CD14-positive monocyte (primary cell): ENCODE measurements at regions not wholly inside any gene's neighbourhood (a gene's known extent, or its start where the extent isn't known, plus 50 kb on each side); places are given as distances from the start of the nearest gene placed in this dataset.

Source experiments
- DNase-seq, 3 donors: peaks; one replicate each; pipeline ENCODE4 v3.0.0-alpha.2; 2011 to 2022
- H2AFZ ChIP-seq: 2 replicates; pipeline ENCODE4 v1.6.0; 2012; ENCODE audit warnings: mild to moderate bottlenecking, low read depth, low read length, inconsistent platforms; ENCODE audit not compliant: insufficient read depth, poor library complexity, severe bottlenecking
- H3K27ac ChIP-seq, 2 donors: 1 replicate in 1 of 2; 2 replicates in 1 of 2; pipeline ENCODE4 v1.5.1; 2012 to 2013; ENCODE audit warnings: low read length in 2 of 2, control low read depth in 1 of 2, inconsistent platforms in 1 of 2, low read depth in 1 of 2, mild to moderate bottlenecking in 1 of 2
- H3K27me3 ChIP-seq, 2 donors: one replicate each; pipeline versions ENCODE4 v1.6.0 to v1.6.1; 2011 to 2013; ENCODE audit warnings: low read length in 2 of 2; ENCODE audit not compliant: control insufficient read depth in 2 of 2, insufficient read depth in 2 of 2
- H3K36me3 ChIP-seq, 2 donors: replicated peaks in 1 of 2; 1 replicate in 1 of 2; 2 replicates in 1 of 2; pipeline versions ENCODE4 v1.5.1 to v1.6.1; 2012 to 2013; ENCODE audit warnings: low read length in 2 of 2, control low read depth in 1 of 2, inconsistent platforms in 1 of 2, mild to moderate bottlenecking in 1 of 2; ENCODE audit not compliant: insufficient read depth in 2 of 2, control insufficient read depth in 1 of 2
- H3K4me1 ChIP-seq, 2 donors: 1 replicate in 1 of 2; 2 replicates in 1 of 2; pipeline versions ENCODE4 v1.5.1 to v1.6.1; 2012 to 2013; ENCODE audit warnings: low read length in 2 of 2, control low read depth in 1 of 2, inconsistent platforms in 1 of 2, mild to moderate bottlenecking in 1 of 2, moderate library complexity in 1 of 2; ENCODE audit not compliant: insufficient read depth in 2 of 2, control insufficient read depth in 1 of 2
- H3K4me2 ChIP-seq: replicated peaks from 2 replicates; pipeline ENCODE3; 2012; ENCODE audit warnings: low read length, moderate library complexity, mild to moderate bottlenecking; ENCODE audit not compliant: poor library complexity, severe bottlenecking; ENCODE audit errors: extremely low read depth
- H3K4me3 ChIP-seq, 3 experiments: fragments of 200-600 bp in 1 of 3; sonication (generic) in 1 of 3; replicated peaks in 1 of 3; 1 replicate in 2 of 3; 2 replicates in 1 of 3; pipeline ENCODE4 v1.5.1; 2011 to 2013; ENCODE audit warnings: low read length in 3 of 3, mild to moderate bottlenecking in 3 of 3, control low read depth in 2 of 3, low read depth in 2 of 3, inconsistent platforms in 1 of 3, moderate library complexity in 1 of 3
- H3K79me2 ChIP-seq: 2 replicates; pipeline ENCODE4 v1.6.0; 2012; ENCODE audit warnings: mild to moderate bottlenecking, control low read depth, inconsistent platforms, low read length, moderate library complexity; ENCODE audit not compliant: insufficient read depth
- H3K9ac ChIP-seq: 2 replicates; pipeline ENCODE4 v1.6.0; 2017; ENCODE audit warnings: low read length, mild to moderate bottlenecking; ENCODE audit not compliant: insufficient read depth, poor library complexity, severe bottlenecking
- H3K9me3 ChIP-seq, 2 donors: replicated peaks in 1 of 2; 1 replicate in 1 of 2; 2 replicates in 1 of 2; pipeline versions ENCODE4 v1.5.1 to v1.6.1; 2012 to 2013; ENCODE audit warnings: low read length in 2 of 2, control low read depth in 1 of 2; ENCODE audit not compliant: control insufficient read depth in 1 of 2, insufficient read depth in 1 of 2
- H4K20me1 ChIP-seq: 2 replicates; pipeline ENCODE4 v1.6.0; 2012; ENCODE audit warnings: mild to moderate bottlenecking, low read length, control low read depth, moderate library complexity; ENCODE audit not compliant: insufficient read depth
- H3K27ac Mint-ChIP-seq, 7 donors: one replicate each; pipeline ENCODE4 v1.8.0; 2020; ENCODE audit warnings: mild to moderate bottlenecking in 7 of 7, mixed read lengths in 7 of 7, moderate library complexity in 6 of 7, inconsistent platforms in 2 of 7
- H3K27me3 Mint-ChIP-seq, 3 donors: one replicate each; pipeline ENCODE4 v1.8.0; 2021 to 2022; ENCODE audit warnings: low read depth in 3 of 3, mild to moderate bottlenecking in 3 of 3, mixed read lengths in 3 of 3, moderate library complexity in 3 of 3, inconsistent platforms in 1 of 3
- H3K36me3 Mint-ChIP-seq, 2 donors: one replicate each; pipeline ENCODE4 v1.8.0; 2020; ENCODE audit warnings: mixed read lengths in 2 of 2, inconsistent platforms in 1 of 2, mild to moderate bottlenecking in 1 of 2
- H3K4me1 Mint-ChIP-seq: one replicate; pipeline ENCODE4 v1.8.0; 2020; ENCODE audit warnings: mild to moderate bottlenecking, mixed read lengths
- H3K4me3 Mint-ChIP-seq, 2 donors: one replicate each; pipeline ENCODE4 v1.8.0; 2020; ENCODE audit warnings: mild to moderate bottlenecking in 2 of 2, mixed read lengths in 2 of 2, moderate library complexity in 1 of 2
- H3K9me3 Mint-ChIP-seq, 7 donors: one replicate each; pipeline ENCODE4 v1.8.0; 2020 to 2022; ENCODE audit warnings: mixed read lengths in 7 of 7, mild to moderate bottlenecking in 6 of 7, moderate library complexity in 6 of 7, inconsistent platforms in 2 of 7
- WGBS: methylation state at CpG from one replicate; pipeline ENCODE4 v1.1.5; 2013; ENCODE audit warnings: missing lambda C conversion rate; ENCODE audit not compliant: insufficient coverage; 5-methylcytosine and 5-hydroxymethylcytosine counted together
- intact Hi-C, 2 donors: fragments of 100-400 bp; cut with micrococcal nuclease; formaldehyde crosslinking; loops; one replicate each; pipeline versions ENCODE4 v1.15.0 to v1.15.1; 2023
- TF ChIP-seq, protein P1 (sequence below): fragments of 200-600 bp; IDR thresholded peaks from one replicate; pipeline ENCODE4 v1.8.0; 2022; ENCODE audit warnings: antibody characterized with exemption, mild to moderate bottlenecking

DNA sequence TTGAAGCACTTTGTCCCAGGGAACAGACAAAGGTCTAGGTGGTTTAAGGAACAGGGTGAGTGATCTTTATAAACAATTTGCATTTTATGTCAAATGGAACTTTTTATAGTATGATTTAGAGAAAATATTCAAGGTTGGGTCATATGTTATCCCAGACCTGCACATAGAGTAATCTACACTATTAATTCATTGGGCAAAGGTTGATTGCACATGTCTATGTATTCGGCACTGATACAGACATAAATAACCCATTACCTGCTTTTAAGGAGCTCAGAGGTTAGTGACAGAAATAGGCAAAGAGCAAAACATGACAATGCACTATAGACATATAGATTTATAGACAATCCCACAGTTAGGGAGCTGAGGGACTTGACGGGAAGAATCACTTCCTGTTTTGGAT, 141.5 kb upstream of the UBASH3B start:
- Histone ChIP-seq H3K4me3 (no peak overlapping the region), H3K4me1 (no peaks in the 10 kb centered on the region), H4K20me1 (no peaks in the 10 kb centered on the region), H3K27ac (no peak overlapping the region), H3K9ac (no peak overlapping the region), H3K79me2 (no peaks in the 10 kb centered on the region), H3K9me3 (no peaks in the 10 kb centered on the region), H2AFZ (no peak overlapping the region), H3K4me2 (no peak overlapping the region), H3K36me3 (no peaks in the 10 kb centered on the region), H3K27me3 (no peaks in the 10 kb centered on the region)
- Mint-ChIP-seq H3K27ac (no peak overlapping the region), H3K4me3 (no peak overlapping the region), H3K27me3 (no peaks in the 10 kb centered on the region), H3K4me1 (peaks cover 3% of the 10 kb centered on the region), H3K36me3 (no peaks in the 10 kb centered on the region), H3K9me3 (peaks cover 0 to 4% (median 0%) of the 10 kb centered on the region in 7 donors)
- intact Hi-C loops = no loop called here
- no CpG with 5 or more reads among the region's 2 CpGs for WGBS
- no peak for DNase-seq
- TF ChIP-seq, protein P1, sequence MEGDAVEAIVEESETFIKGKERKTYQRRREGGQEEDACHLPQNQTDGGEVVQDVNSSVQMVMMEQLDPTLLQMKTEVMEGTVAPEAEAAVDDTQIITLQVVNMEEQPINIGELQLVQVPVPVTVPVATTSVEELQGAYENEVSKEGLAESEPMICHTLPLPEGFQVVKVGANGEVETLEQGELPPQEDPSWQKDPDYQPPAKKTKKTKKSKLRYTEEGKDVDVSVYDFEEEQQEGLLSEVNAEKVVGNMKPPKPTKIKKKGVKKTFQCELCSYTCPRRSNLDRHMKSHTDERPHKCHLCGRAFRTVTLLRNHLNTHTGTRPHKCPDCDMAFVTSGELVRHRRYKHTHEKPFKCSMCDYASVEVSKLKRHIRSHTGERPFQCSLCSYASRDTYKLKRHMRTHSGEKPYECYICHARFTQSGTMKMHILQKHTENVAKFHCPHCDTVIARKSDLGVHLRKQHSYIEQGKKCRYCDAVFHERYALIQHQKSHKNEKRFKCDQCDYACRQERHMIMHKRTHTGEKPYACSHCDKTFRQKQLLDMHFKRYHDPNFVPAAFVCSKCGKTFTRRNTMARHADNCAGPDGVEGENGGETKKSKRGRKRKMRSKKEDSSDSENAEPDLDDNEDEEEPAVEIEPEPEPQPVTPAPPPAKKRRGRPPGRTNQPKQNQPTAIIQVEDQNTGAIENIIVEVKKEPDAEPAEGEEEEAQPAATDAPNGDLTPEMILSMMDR = no peak

DNA sequence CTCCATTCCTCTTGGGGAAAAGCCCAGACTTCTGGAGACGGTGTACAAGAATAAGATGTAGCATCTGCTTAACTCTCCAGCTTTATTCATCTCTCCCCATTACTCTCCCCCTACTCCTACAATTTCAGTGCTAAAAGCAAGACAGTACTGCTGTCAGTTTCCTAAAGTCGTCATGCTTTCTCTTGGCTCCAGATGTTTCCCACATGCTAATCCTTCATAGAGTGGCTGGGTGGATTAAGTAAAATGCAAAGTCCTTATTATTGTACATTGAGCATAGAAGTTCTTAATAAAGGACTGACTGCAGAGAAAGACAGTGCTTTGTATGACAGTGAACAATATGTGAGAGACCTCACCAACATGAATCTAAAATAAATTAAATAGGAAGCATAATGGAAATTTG, 142.2 kb upstream of the UBASH3B start:
- H3K9me3 Mint-ChIP-seq = peaks cover 0 to under 1% (median 0%) of the 10 kb centered on the region in 7 donors
- intact Hi-C loops = no loop called here
- H4K20me1 ChIP-seq = no peaks in the 10 kb centered on the region
- H3K27ac Mint-ChIP-seq = no peak overlapping the region
- H3K36me3 ChIP-seq = no peaks in the 10 kb centered on the region
- no peaks in the 10 kb centered on the region for H3K36me3 Mint-ChIP-seq
- no peak overlapping the region for H2AFZ ChIP-seq
- no peak overlapping the region for H3K9ac ChIP-seq
- H3K4me3 ChIP-seq = no peak overlapping the region
- no peaks in the 10 kb centered on the region for H3K79me2 ChIP-seq
- no peak overlapping the region for H3K27ac ChIP-seq
- no peaks in the 10 kb centered on the region for H3K27me3 Mint-ChIP-seq
- H3K9me3 ChIP-seq = no peaks in the 10 kb centered on the region
- no peaks in the 10 kb centered on the region for H3K4me1 ChIP-seq
- TF ChIP-seq, protein P1 = no peak
- H3K4me2 ChIP-seq = no peak overlapping the region
- H3K4me3 Mint-ChIP-seq = no peak overlapping the region
- WGBS = 86% methylated on average over 1 of the region's 2 CpGs
- H3K4me1 Mint-ChIP-seq = peaks cover 3% of the 10 kb centered on the region
- no peaks in the 10 kb centered on the region for H3K27me3 ChIP-seq
- no peak for DNase-seq
